GM12873 (cell line): ENCODE measurements at regions not wholly inside any gene's neighbourhood (a gene's known extent, or its start where the extent isn't known, plus 50 kb on each side); places are given as distances from the start of the nearest gene placed in this dataset.

Source experiments
- TF ChIP-seq, protein P1 (sequence below): IDR thresholded peaks from 2 replicates; pipeline ENCODE4 v1.5.1; 2012; ENCODE audit warnings: low read depth, mild to moderate bottlenecking, moderate library complexity, low read length, control low read depth; ENCODE audit not compliant: insufficient read depth; ENCODE audit errors: missing control alignments

DNA sequence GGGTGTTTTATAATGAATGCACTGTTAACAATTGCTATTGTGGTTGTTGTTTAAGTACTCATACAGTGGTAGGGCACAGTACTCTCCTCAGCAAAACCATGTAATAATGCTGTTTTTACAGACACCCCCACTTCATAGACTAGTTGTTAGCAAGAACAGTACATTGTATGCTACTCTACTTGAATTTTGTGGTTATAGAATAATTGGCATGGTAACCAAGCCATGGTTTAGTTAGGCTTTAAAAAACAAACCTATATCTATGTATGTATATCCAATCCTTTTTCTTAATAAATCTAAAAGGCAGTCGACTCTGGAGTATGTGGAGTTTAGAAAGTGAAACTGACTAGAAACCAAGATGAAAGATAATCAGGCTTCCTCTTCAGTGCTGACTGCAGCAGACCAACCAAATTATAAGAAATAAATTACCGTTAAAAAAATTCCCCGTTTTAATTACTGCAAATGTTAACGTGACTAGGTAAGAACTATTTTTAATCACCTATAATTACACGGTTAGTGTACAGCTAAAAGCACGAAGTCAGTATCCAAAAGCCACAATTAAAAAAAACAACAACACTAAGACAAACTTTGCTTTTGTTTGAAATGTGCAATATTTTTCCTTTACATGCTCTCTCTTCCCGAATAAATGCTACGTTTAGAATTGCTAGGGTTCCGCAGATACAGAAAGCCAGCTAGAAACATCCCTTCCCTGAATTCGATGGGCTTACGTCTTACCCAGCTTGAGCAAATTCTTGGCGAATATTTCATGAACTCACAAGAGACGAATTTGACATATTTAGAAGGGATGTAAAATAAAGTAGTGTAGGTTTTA, 113.3 kb upstream of the SERTAD2 start:
- TF ChIP-seq, protein P1, sequence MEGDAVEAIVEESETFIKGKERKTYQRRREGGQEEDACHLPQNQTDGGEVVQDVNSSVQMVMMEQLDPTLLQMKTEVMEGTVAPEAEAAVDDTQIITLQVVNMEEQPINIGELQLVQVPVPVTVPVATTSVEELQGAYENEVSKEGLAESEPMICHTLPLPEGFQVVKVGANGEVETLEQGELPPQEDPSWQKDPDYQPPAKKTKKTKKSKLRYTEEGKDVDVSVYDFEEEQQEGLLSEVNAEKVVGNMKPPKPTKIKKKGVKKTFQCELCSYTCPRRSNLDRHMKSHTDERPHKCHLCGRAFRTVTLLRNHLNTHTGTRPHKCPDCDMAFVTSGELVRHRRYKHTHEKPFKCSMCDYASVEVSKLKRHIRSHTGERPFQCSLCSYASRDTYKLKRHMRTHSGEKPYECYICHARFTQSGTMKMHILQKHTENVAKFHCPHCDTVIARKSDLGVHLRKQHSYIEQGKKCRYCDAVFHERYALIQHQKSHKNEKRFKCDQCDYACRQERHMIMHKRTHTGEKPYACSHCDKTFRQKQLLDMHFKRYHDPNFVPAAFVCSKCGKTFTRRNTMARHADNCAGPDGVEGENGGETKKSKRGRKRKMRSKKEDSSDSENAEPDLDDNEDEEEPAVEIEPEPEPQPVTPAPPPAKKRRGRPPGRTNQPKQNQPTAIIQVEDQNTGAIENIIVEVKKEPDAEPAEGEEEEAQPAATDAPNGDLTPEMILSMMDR: no peak

DNA sequence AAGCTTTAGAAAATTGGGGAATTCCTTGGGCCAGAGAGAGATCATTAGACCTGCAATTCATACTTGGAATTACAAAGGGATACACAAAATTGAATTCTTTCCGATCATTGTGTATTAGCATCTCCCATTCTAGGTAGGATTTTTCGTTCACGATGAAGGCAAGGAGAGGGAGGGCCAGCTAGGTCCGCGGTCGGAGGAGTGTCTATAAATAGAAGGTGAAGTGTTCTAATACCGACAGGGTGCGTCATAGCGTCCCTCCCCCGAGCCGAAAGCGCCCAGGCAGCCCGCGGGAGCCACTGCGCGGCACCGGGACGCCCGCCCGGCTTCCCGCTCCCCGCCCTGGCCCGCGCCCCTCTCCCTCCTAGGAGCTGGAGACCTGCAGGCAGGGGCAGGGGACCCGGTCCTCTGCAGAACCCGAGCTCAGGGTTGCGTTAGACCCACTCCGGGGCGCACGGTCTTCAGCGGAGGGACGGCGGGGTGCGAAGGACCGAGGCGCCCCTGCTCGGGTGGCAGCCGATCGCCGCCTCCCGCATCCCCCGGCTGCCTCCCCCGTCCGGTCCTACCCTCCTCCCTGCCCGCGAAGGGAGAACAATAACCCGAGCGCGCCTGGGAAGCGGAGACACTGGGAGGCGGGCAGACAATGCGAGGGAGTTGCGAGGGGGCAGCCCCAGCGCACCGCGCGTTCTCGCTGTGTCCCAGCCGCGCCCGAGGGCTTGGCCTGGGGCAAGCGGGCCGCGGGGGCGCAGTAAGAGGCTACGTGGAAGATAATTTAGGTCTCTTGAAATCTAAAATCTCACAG, 114.2 kb upstream of the SERTAD2 start:
- TF ChIP-seq, protein P1: no peak

DNA sequence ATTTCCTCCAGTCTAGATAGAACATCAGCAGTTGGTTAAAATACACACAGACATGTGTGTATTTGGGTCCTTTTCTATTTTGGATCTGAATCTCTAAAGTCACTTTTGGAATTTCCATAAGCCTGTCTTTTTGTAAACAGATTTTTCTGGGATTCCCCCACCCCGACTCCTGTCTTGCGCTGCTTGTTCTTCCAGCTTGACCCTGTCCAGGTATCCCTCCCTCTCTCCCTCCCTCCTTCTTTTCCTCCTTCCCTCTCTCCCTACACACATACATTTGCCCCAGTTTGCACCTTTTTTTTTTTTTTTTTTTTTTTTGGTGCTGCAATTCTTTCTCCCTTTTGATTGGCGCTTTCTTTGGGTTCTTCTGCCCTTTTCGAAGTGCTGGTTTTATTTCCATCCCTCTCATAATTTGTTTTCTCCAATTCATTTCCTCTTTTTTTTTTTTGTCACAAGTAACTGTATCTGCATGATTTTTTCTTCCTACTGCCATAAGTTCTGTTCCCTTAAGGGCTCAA, 114.8 kb upstream of the SERTAD2 start:
- TF ChIP-seq, protein P1: no peak

DNA sequence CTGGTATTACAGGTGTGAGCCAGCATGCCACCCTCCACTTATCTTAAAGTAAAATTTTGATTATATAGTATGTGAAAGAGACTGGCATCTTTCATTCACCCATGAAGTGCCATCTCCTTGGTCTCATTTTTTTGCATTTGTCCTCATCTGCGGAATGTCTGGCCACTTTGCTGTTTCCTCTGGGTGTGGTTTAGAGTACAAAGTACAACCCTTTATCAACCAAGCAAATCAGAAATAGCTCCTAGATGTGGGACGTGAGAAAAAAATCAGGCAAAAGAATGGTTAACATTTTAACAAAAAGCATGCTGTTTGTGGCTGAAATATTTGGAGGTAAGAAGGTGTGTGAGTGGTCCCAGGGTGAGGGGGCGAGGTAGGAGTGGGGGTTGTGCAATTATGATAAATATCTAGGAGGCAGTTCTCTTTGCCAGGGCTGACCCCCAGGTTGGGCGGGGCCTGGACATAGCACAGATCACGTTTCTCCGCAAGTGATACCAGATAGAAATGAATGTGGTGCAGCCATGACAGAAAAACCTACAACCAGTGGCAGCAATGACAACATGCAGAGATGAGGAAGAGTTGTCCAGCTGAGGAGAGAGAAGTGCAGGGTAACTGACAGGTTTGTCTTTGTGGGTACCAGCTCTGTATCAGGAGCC, 115.8 kb upstream of the SERTAD2 start:
- TF ChIP-seq, protein P1: no peak

DNA sequence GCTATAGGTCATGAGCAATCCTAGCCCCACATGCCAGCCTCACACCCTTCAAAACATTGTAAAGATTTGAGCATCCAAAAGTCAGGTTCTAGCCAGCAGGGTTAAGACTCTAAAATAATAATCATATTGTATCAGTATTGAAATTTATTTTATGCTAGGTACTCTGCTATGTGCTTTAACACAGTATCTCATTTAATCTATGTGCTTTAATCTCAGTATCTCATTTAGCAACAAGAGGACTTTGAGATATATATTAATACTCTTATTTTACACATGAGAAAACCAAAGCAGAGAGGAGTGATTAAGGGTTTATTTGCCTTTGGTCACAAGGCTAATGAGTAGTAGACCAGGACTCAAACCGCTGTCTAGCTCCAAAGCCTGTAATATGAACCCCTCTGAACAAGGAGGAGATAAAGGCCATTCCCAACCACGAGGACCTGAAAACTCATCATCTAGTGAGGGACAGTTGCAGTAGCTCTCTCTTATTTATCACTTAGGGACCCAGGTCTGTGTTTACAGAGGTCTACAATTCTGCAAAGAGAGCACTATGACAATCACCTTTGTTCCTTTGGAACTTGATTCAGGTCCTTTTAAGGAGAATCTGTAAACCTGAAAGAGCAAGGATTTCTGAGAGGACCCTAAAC, 116.5 kb upstream of the SERTAD2 start:
- TF ChIP-seq, protein P1: no peak

DNA sequence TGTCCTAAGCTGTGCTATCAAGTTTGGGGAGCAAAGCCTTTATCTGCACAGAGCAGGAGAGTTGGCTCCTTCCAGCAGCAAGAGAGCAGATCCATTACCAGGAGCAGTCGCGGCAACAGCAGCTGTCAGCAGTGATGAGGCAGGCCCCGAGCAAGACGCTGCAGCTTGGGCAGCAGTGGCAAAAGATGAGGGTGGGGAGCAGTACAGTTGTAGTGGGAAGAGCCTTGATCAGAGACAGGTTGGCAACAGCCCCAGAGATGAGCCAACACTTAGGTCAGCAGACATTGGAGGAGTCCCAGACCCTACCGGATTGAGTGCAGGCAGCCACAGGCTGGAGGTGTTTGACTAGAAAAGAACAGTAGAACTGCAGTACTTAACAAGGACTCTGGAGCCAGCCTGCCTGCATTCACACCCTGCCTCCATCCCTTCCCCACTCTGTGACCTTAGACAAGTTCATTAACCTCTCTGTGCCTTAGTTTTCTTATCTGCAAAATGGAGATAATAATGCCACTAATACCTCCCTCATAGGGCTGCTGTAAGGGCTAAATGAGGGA, 117.1 kb upstream of the SERTAD2 start:
- TF ChIP-seq, protein P1: no peak
